ENCODE measurements at regions not wholly inside any gene's neighbourhood (a gene's known extent, or its start where the extent isn't known, plus 50 kb on each side); places are given as distances from the start of the nearest gene placed in this dataset.

DNA sequence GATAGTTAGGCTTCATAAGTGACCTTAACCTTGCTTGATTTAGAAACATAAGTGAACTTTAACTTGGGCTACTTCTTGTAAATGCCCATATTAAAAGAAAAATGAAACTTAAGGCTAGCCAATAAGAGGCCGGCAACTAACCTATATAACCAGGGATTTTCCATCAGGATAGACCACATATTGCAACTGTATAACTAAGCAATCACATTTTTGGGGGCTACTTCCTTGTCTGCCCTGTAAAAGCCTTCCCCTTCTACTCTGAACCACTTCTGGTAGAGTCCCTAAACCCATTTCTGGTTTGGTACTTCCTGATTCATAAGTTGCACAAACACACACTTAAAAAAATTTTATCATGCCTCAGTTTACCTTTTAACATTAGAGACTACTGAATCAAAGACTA is 150.9 kb upstream of the UBE2E2 start:
- Histone ChIP-seq H3K27me3 (ENCODE audit: low read depth) (no peaks in the 10 kb centered on the region), H3K9me3 (peaks cover 3% of the 10 kb centered on the region), H3K36me3 (no peaks in the 10 kb centered on the region), H3K27ac (no peak overlapping the region), H3K4me1 (peaks cover 15% of the 10 kb centered on the region), H3K4me3 (no peak overlapping the region)
- no peak for TF ChIP-seq CTCF (IDR thresholded peaks at IDR 0.05)
- DNase-seq = no peak
- intact Hi-C loops (cut with DNase I) = no loop called here
- ATAC-seq = peak in 1 of 2 donors; percentile 23

DNA sequence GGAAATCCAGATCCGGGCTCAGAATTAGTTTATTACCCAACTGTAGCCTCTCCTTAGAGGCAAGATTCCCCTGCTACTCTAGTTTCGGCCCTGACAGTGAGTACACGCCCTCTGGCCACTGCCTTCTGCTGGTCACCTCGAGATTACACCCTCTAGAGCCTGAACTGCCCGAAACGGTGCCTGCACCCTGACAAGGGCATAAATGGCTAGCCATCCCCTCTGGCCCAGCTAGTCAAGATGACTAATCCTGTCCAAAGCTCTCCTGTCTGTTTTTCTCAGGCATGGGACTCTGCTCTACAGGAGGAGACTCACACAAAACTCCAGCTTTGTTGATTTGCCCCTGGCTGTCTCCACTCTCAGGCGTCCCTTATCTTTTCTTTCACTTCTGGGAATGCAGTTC is 150.5 kb upstream of the UBE2E2 start:
- H3K36me3 ChIP-seq = no peaks in the 10 kb centered on the region
- TF ChIP-seq CTCF (IDR thresholded peaks at IDR 0.05) = no peak
- intact Hi-C loops (cut with DNase I) = no loop called here
- H3K27me3 ChIP-seq (ENCODE audit: low read depth) = no peaks in the 10 kb centered on the region
- DNase-seq = no peak
- no peak overlapping the region for H3K4me3 ChIP-seq
- peak; percentile 29 to 45 for ATAC-seq
- no peak overlapping the region for H3K27ac ChIP-seq
- peaks cover 15% of the 10 kb centered on the region for H3K4me1 ChIP-seq
- H3K9me3 ChIP-seq = no peaks in the 10 kb centered on the region

- Histone ChIP-seq H3K27me3 (ENCODE audit: low read depth) (no peaks in the 10 kb centered on the region), H3K4me1 (peaks cover 15% of the 10 kb centered on the region), H3K36me3 (no peaks in the 10 kb centered on the region), H3K27ac (no peak overlapping the region), H3K4me3 (no peak overlapping the region), H3K9me3 (no peaks in the 10 kb centered on the region)
- no peak for TF ChIP-seq CTCF (IDR thresholded peaks at IDR 0.05)
- DNase-seq (no peak), ATAC-seq (no peak)
- intact Hi-C loops (cut with DNase I) = no loop called here
These were observed 147.3 kb upstream of the UBE2E2 start for GRCh38 chr3:23055733-23056376.

DNA sequence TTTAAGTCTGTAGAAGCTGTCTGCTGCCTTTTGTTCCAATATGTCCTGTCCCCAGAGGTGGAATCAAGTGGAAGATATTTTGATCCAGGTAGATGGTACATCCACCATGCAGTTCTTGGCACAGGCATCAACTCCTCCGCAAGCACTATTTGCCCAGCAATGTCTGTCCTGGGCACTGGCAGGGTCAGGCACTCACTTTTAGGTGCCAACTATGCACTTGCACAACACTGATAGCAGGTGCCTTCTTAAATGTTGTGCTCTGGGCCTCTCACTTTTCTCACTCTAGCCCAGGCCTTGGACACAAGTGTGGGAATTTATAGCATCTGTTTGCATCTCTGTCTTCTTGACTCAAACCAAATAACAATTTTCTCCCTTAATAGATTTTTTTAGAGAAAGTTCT is 140.5 kb upstream of the UBE2E2 start:
- H3K4me1 ChIP-seq = no peaks in the 10 kb centered on the region
- H3K36me3 ChIP-seq = no peaks in the 10 kb centered on the region
- TF ChIP-seq CTCF (IDR thresholded peaks at IDR 0.05) = no peak
- H3K27me3 ChIP-seq (ENCODE audit: low read depth) = no peaks in the 10 kb centered on the region
- no peak overlapping the region for H3K4me3 ChIP-seq
- intact Hi-C loops (cut with DNase I) = no loop called here
- no peaks in the 10 kb centered on the region for H3K9me3 ChIP-seq
- H3K27ac ChIP-seq = no peak overlapping the region
- DNase-seq (no peak), ATAC-seq (no peak)

DNA sequence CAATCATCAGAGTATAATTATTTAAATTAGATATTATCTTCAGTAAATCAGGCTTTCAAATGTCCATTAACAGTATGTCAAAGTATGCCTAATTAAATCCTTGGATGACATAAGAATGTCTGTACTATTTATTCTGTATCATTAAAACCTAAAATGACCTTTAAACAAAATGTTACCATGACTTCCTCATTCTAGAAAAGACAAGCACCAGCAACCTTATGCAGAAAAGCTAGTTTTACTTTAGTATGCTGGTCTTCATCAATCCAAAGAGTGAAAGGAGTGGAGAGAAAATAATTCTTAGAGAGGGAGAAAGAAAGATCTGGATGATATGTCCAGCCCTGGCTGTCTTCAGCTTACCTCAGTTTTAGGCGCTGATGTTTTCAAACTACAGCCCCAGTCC is 140.1 kb upstream of the UBE2E2 start:
- H3K27me3 ChIP-seq (ENCODE audit: low read depth) = no peaks in the 10 kb centered on the region
- ATAC-seq = no peak
- H3K27ac ChIP-seq = no peak overlapping the region
- intact Hi-C loops (cut with DNase I) = no loop called here
- TF ChIP-seq CTCF (IDR thresholded peaks at IDR 0.05) = no peak
- no peaks in the 10 kb centered on the region for H3K4me1 ChIP-seq
- no peaks in the 10 kb centered on the region for H3K9me3 ChIP-seq
- no peak overlapping the region for H3K4me3 ChIP-seq
- DNase-seq = no peak
- H3K36me3 ChIP-seq = no peaks in the 10 kb centered on the region
